Prostate gland (tissue), 2 donors: ENCODE measurements at regions not wholly inside any gene's neighbourhood (a gene's known extent, or its start where the extent isn't known, plus 50 kb on each side); places are given as distances from the start of the nearest gene placed in this dataset.

ENCODE experiments used
- POLR2A ChIP-seq: fragments of 450-650 bp; IDR thresholded peaks from one replicate; pipeline ENCODE4 v1.6.1; 2016; ENCODE audit warnings: antibody characterized with exemption, mild to moderate bottlenecking
- TF ChIP-seq, protein P1 (sequence below), 4 experiments: fragments of 200-600 bp in 2 of 4; fragments of 450-650 bp in 2 of 4; sonication (generic) in 2 of 4; IDR thresholded peaks; 1 replicate in 3 of 4; 2 replicates in 1 of 4; pipeline ENCODE4 v1.5.1; 2016 to 2019; ENCODE audit warnings: antibody characterized with exemption in 4 of 4, mild to moderate bottlenecking in 2 of 4, moderate library complexity in 2 of 4

- TF ChIP-seq, protein P1, sequence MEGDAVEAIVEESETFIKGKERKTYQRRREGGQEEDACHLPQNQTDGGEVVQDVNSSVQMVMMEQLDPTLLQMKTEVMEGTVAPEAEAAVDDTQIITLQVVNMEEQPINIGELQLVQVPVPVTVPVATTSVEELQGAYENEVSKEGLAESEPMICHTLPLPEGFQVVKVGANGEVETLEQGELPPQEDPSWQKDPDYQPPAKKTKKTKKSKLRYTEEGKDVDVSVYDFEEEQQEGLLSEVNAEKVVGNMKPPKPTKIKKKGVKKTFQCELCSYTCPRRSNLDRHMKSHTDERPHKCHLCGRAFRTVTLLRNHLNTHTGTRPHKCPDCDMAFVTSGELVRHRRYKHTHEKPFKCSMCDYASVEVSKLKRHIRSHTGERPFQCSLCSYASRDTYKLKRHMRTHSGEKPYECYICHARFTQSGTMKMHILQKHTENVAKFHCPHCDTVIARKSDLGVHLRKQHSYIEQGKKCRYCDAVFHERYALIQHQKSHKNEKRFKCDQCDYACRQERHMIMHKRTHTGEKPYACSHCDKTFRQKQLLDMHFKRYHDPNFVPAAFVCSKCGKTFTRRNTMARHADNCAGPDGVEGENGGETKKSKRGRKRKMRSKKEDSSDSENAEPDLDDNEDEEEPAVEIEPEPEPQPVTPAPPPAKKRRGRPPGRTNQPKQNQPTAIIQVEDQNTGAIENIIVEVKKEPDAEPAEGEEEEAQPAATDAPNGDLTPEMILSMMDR (IDR thresholded peaks at IDR 0.05): no peak
- TF ChIP-seq POLR2A: no peak
Measured at GRCh38 chr15:25582886-25583285, 144.1 kb upstream of the UBE3A start.
